ENCODE measurements at regions not wholly inside any gene's neighbourhood (a gene's known extent, or its start where the extent isn't known, plus 50 kb on each side); places are given as distances from the start of the nearest gene placed in this dataset.

DNA sequence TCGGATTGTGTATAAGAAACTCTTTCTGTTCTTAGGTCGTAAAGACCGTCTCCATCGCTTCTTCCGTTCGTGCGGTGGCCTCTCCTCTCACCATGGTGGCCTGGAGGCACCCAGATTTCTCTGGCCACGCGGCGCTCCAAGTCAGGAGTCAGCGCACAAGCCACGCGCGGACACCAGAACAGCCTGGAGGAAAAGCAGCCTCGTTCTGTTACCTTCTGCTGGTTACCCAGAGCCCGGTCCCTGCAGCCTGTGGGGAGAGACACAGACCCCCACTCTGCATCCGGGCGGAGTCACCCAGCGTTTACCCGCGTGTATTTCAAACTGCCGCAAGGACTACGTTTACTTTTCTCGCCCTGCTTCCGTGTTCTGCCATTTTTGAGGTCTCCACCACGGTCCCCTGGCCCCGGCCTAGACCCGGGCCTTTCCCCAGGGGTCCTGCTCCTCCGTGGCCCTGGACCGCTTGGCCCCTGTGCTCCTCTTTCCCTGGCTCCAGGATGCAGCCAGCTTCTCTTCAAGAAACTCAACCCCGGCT, 776.1 kb downstream of the BRD1 start:
- no peak for DNase-seq

DNA sequence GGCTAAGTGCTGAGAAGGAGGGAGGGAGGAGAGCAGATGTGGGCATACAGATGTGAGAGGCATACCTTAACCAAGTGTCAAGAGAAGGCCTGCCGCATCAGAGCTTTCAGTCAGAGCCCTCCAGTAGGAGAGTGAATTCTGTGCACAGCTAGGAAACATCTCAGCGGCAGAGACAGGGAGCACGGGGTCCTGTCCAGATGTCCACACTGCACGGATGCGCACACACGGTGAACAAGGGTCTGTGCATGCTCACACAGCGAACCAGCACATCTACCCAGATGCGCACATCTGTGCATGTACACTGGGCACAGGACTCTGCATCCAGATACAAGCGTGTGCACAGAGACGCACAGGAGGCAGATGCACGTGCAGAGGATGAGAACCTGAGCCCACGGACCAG, 778.0 kb downstream of the BRD1 start:
- DNase-seq, result no peak

- DNase-seq, result no peak
Observed at GRCh38 chr22:49048591-49048990, 779.1 kb downstream of the BRD1 start.

- no peak for DNase-seq
Observed at GRCh38 chr22:49047447-49047846, 780.2 kb downstream of the BRD1 start.

DNA sequence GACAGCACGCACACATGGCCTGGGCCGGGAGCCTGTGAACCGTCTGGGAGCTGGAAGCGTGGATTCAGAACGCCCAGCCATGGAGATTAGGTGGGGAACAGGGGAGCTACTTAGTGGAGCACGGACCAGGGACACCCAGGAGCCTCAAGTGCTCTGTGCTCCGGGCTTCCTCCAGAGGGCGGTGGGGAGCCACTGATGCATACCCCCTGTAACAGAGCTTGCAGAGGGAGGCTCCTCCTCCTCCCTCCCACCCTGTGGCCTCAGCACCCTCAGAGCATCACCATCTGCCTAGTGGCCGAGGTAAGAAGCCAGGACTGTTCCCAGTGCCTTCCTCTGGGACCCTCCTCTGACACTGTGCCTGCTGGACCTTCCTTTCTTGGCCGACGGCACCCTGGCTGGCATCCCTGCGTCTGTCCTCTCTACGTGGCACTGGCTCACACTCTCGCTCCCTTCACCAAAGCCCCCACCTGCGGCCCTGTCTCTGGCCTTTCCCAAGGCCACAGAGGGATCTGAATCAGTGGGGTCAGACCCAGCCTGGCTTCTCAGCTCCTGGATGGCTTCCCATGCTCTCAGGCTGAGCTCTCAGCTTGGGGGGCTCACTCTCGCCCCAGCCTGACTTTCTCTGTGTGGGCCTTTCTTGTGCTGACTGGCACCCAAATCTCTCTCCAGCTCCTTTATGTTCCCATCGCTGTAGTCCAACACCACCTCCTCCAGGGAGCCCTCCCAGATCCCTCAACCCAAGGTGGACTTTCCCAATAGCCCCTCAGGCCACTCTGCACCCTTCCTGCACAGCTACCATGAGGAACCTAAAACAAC, 780.9 kb downstream of the BRD1 start:
- no peak for DNase-seq

DNA sequence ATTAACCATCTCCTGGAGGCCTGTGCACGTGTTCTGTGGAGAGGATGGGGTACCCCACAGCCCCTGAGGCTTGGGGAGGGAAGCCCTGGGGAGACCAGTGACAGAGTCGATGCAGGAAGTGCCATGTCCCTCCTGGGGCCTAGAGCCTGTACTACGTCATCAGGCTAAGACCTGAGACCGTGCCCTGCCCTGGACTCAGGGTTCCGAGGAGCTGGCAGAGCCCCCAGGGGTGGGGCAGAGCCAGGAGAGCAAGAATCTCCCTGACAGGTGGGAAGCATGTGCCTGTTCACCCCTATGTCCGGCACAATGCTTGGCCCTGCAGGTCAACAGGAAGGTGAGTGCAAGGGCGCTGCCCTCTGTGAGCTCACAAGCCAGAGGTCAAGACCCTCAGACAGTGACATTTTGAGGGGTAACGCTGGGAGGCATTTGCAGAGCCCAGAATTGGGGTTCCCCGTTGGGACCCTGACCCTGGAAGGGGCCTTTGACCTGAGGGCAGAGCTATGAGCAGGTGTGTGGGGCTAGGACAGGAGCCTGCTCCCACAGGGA, 781.6 kb downstream of the BRD1 start:
- no peak for DNase-seq

DNA sequence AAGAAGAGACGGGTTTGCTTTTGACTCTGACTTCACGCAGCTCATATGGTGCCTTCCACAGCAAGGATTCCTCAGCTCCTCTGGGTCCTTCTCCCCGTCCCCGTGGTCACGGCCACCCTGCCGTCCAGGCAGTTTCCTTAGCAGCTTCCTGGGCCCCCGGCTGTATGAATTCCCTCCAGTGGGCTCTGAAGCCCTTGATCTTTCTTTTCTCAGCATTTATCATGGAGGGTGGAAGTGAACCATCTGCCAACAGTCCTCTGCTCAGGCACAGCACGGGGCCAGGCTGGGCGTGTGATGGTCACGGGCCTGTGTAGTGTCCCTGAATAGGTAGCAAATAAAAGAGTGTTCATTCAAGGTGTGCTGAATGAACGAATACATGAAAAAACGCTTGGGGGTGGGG, 782.4 kb downstream of the BRD1 start:
- no peak for DNase-seq

DNA sequence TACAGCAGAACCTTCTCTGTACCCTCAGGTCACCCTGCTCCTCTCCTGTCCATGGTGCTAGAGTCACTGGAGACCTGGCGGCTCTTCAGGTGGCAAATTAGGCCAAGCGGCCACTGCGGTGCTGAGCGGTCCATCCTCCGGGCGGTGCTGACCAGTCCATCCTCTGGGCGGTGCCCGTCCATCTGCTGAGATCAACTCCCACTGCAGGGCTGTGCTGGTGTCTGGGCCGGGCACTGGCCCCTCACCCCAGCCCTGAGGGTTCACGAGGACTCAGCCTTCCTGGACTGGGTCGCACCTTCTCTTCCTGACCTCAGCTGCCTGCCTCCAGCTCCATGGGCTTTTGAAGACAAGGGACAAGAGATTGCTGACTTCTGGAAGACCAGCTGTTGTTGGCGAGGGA, 782.9 kb downstream of the BRD1 start:
- no peak for DNase-seq

DNA sequence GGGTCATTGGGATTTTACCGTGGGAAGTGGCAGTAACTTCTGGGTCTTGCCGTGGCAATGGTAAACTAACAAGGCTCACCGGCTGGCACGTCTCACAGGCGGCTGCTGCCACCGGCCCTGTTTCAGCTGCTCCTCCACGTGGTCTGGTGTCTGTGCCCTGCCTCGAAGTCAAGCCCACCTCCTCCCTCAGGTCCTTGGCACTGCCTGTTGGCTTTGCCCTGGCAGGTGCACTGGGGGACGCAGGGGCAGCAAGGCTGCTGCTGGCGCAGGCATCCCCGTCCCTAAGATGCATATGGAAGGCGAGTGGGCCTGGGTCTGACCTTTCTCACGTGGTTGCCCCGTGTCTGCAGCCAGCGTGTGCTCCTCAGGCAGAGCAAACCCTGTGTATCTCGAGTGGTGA, 783.6 kb downstream of the BRD1 start:
- no peak for DNase-seq

DNA sequence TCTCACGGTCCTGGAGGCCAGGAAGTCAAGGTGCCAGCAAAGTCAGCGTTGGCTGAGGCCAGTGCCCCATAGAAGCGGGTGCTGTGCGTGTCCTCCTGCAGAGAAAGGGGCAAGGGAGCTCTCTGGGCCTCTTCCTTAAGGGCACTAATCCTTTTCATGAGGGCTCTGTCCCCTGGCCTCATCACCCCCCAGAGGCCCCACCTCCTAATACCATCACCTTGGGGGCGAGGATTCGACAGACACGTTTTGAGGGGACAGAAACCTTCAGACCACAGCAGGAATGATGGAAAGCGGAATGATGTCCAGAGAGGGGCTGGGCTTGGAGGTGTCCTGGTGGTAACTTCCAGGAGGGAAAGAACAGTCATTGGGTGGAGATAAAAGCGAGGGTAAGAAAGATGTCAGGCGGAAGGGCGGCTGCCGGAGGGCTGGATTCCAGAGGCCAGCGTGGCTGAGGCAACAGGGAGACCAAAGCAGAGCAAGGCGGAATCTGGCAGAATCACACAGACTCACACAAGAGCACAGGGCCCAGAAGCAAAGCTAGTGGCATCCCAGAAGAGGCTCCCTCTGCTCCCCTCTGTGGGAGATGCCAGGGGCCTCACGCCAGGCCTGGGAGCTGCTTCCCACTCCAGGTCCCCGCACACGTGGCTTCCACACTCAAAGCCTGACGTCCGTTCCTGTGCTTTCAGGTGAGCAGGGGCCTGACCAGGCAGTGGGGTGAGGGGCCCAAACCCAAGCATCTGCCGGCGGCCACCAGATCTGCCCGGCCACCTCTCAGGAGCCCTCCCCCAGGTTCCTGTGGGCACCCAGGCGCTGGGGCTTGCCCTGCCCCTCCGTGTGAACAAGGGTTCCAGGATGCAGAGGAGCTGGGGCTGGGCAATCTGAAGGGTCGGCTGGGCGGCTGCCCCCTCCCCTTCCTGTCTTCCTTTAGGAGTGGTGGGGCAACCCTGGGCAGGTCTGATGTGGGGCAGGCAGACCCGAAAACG, 784.5 kb downstream of the BRD1 start:
- no peak for DNase-seq

DNA sequence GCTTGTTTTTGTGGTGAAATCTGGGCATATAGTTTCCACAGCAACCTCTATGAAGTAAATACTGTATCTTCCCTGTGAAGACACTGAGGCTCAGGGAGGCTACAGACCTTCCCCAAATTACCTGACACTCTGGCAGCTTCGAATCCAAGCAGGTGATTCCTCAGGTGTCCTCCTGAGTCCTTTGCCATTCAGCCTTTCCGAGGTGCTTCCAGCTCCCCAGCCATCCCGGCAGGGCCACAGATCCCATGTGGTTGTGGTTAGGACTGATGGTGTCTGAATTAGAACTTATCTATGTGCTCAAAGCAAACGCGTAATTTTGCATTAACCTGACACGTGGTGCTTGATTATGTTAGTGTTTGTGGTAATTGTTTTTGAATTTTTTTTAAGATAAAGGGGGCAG, 785.6 kb downstream of the BRD1 start:
- DNase-seq, result no peak

- no peak for DNase-seq
Observed at GRCh38 chr22:49040754-49041467, 786.8 kb downstream of the BRD1 start.

DNA sequence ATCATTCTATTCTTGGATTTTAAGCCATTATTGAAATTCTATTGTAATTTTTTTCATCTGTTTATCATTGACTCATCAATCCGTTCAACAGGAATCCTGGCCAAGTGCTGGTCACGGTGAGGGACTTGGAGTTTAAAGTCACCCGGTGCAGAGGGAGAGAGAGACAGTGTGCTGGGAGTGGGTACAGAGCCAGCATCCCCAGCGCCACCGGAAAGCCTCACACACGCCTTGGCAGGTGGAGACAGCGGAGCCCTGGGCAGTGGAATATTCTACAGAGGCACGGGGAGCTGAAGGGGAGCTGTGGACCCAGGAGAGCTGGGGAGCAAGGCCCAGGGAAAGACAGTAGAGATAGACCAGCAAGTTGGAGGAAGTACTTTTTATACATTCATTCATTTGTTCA, 787.6 kb downstream of the BRD1 start:
- DNase-seq, result no peak

GRCh38 chr22:49039625-49040024, 788.0 kb downstream of the BRD1 start:
- no peak for DNase-seq

DNA sequence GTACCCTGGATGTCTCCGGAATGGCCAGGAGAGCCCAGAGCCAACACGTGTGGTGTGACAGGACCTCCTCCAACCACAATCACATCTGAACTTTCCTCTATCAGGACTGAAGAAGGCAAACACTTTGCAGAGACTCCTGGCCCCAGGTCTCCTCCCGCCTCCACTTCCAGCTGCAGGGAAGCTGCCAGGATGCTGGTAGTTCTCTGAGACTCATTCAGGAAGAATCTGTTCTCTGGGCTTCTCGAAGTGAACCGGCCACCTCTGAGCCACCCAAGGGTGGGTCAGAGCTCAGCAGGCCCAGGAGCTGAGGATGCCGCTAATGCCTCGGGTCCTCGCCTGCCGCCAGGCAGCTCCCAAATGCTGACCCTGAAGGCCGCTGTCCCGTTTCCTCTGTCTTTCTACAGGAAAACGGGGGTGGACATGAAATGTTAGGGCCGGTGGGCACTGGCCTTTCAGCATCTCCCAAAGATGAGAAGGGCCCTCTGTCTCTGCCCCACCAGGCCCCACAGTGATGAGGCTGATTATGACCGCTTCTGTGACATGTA, 789.9 kb downstream of the BRD1 start:
- DNase-seq, result no peak

DNA sequence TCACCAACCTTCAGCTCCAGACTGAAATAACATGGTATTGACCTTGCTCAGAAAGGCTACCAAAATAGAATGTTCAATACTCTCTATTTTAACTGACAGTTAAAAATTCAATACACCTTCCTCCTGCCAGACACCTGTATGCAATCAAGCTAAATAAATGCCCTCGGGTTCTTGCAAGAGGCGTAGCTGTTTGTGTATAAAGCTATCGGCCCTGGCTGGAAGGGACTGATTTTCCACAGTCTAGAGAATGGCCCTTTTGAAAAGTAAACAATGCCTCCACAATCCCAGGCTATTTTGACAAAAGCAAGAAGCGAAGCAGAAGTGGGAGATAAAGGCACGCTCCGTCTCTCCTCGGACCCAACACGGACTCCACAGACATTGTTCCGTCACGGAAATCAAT, 791.2 kb downstream of the BRD1 start:
- no peak for DNase-seq

- no peak for DNase-seq
Observed at GRCh38 chr22:49035818-49036457, 791.7 kb downstream of the BRD1 start.

- DNase-seq, result no peak
Observed at GRCh38 chr22:49034836-49035817, 792.5 kb downstream of the BRD1 start.

- no peak for DNase-seq
Observed at GRCh38 chr22:49033616-49034015, 794.1 kb downstream of the BRD1 start.

- no peak for DNase-seq
Observed at GRCh38 chr22:49032821-49033220, 794.9 kb downstream of the BRD1 start.
